GM13977 (cell line): ENCODE measurements at regions not wholly inside any gene's neighbourhood (a gene's known extent, or its start where the extent isn't known, plus 50 kb on each side); places are given as distances from the start of the nearest gene placed in this dataset.

Experiments used
- DNase-seq: peaks from one replicate; pipeline ENCODE4 v3.0.0; 2012; ENCODE audit warnings: low spot score
- CTCF ChIP-seq: IDR thresholded peaks from 2 replicates; pipeline ENCODE4 v1.5.1; 2012; ENCODE audit warnings: mild to moderate bottlenecking, control low read depth; ENCODE audit not compliant: insufficient read depth; ENCODE audit errors: extremely low read depth, missing control alignments
- in situ Hi-C: fragments of 300-500 bp; cut with MboI; formaldehyde crosslinking; loops from one replicate; pipeline ENCODE4 v1.12.0; 2022; ENCODE audit warnings: low sequenced_read_pairs, low pct_unique_long_range_greater_than_20kb, mixed read lengths, inconsistent platforms; ENCODE audit not compliant: unreplicated experiment

GRCh38 chr5:156006026-156006647 lies 320.8 kb upstream of the SGCD start:
- in situ Hi-C loops = no loop called here
- no peak for DNase-seq
- TF ChIP-seq CTCF = no peak

GRCh38 chr5:156008844-156009243 lies 318.1 kb upstream of the SGCD start:
- TF ChIP-seq CTCF = no peak
- DNase-seq = no peak
- in situ Hi-C loops = no loop called here

GRCh38 chr5:156009583-156009982 lies 317.4 kb upstream of the SGCD start:
- DNase-seq = no peak
- in situ Hi-C loops = no loop called here
- no peak for TF ChIP-seq CTCF

GRCh38 chr5:156015137-156015536 lies 311.8 kb upstream of the SGCD start:
- in situ Hi-C loops = no loop called here

GRCh38 chr5:156019130-156019529 lies 307.8 kb upstream of the SGCD start:
- no peak for DNase-seq
- in situ Hi-C loops = no loop called here
- no peak for TF ChIP-seq CTCF

More at GRCh38 chr5:156015137-156015536, 311.8 kb upstream of the SGCD start:
- no peak for DNase-seq
- TF ChIP-seq CTCF = no peak

GRCh38 chr5:156019571-156020180 lies 307.3 kb upstream of the SGCD start:
- no peak for DNase-seq
- TF ChIP-seq CTCF = no peak
- in situ Hi-C loops = no loop called here
